RWPE2 (cell line): ENCODE measurements at regions not wholly inside any gene's neighbourhood (a gene's known extent, or its start where the extent isn't known, plus 50 kb on each side); places are given as distances from the start of the nearest gene placed in this dataset.

Source experiments
- ATAC-seq: fragments of 200-7000 bp; cut with Tn5 transposase; 3 replicates; pipeline ENCODE4 v1.9.1; 2021; ENCODE audit warnings: low read depth
- DNase-seq: peaks from one replicate; pipeline ENCODE4 v3.0.0-alpha.2; 2020; ENCODE audit warnings: low spot score
- H3K27ac ChIP-seq: fragments of 450-650 bp; 2 replicates; pipeline ENCODE4 v1.5.1; 2017; ENCODE audit warnings: mild to moderate bottlenecking; ENCODE audit not compliant: poor library complexity, severe bottlenecking
- H3K27me3 ChIP-seq: fragments of 250-450 bp; sonication (Bioruptor Pico); 2 replicates; pipeline ENCODE4 v1.5.1; 2021; ENCODE audit warnings: mild to moderate bottlenecking, moderate library complexity; ENCODE audit not compliant: insufficient read depth, poor library complexity, severe bottlenecking
- H3K36me3 ChIP-seq: fragments of 250-450 bp; sonication (Bioruptor Pico); 2 replicates; pipeline ENCODE4 v1.5.1; 2020; ENCODE audit warnings: low read depth, mild to moderate bottlenecking, moderate library complexity
- H3K4me1 ChIP-seq: fragments of 250-450 bp; sonication (Bioruptor Pico); 2 replicates; pipeline ENCODE4 v1.5.1; 2021; ENCODE audit warnings: mild to moderate bottlenecking, moderate library complexity; ENCODE audit not compliant: insufficient read depth, poor library complexity, severe bottlenecking
- H3K4me3 ChIP-seq: fragments of 250-450 bp; sonication (Bioruptor Pico); 2 replicates; pipeline ENCODE4 v1.5.1; 2021; ENCODE audit warnings: mild to moderate bottlenecking, moderate library complexity; ENCODE audit not compliant: severe bottlenecking
- H3K9me3 ChIP-seq: fragments of 250-450 bp; sonication (Bioruptor Pico); 2 replicates; pipeline ENCODE4 v1.5.1; 2021; ENCODE audit warnings: mild to moderate bottlenecking, moderate library complexity; ENCODE audit not compliant: severe bottlenecking
- TF ChIP-seq, protein P1 (sequence below): fragments of 450-650 bp; IDR thresholded peaks from one replicate; pipeline ENCODE4 v1.5.1; 2017; ENCODE audit warnings: mild to moderate bottlenecking, moderate library complexity; ENCODE audit not compliant: poor library complexity, severe bottlenecking

DNA sequence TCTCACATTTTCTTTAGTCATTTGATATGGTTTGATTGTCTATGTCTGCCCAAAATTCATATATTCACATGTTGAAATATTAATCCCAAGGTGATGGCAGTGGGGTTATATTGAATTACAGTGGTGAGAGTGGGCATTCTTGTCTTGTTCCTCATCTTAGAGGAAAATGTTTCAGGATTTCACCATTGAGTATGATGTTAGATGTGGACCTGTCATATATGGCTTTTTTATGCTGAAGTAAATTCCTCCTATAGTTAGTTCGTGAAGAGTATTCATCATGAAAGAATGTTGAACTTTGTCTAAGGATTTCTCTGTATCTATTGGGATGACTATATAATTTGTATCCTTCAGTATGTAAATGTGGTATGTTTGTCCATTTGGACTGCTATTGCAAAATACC lies 512.3 kb upstream of the EPHA5 start:
- no peaks in the 10 kb centered on the region for H3K9me3 ChIP-seq
- DNase-seq = no peak
- TF ChIP-seq, protein P1, sequence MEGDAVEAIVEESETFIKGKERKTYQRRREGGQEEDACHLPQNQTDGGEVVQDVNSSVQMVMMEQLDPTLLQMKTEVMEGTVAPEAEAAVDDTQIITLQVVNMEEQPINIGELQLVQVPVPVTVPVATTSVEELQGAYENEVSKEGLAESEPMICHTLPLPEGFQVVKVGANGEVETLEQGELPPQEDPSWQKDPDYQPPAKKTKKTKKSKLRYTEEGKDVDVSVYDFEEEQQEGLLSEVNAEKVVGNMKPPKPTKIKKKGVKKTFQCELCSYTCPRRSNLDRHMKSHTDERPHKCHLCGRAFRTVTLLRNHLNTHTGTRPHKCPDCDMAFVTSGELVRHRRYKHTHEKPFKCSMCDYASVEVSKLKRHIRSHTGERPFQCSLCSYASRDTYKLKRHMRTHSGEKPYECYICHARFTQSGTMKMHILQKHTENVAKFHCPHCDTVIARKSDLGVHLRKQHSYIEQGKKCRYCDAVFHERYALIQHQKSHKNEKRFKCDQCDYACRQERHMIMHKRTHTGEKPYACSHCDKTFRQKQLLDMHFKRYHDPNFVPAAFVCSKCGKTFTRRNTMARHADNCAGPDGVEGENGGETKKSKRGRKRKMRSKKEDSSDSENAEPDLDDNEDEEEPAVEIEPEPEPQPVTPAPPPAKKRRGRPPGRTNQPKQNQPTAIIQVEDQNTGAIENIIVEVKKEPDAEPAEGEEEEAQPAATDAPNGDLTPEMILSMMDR = no peak

DNA sequence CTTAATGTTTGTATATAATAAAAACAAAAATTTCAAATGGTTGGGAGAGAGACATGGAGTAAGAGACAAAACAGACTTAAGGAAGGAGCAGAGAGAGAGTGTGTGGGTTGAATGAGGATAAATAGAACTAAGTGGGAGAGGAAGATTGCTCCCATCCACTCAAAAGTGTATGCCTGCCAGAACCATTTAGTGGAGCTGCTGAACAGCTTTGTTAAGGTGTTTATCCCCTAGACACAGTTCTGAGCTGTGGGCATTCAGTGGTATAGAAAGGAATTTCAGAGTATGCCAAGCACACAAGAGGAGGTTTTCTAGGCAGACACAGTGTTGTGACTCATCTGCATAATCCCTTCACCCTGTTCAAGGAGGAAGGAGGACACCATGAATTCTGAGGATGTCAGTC lies 508.6 kb upstream of the EPHA5 start:
- no peaks in the 10 kb centered on the region for H3K4me1 ChIP-seq
- ATAC-seq = peak; percentile 75; the same call in 1 of the 3 replicates
- no peaks in the 10 kb centered on the region for H3K9me3 ChIP-seq
- no peaks in the 10 kb centered on the region; the same call in 1 of the 2 replicates for H3K36me3 ChIP-seq
- TF ChIP-seq, protein P1 = no peak
- no peak overlapping the region for H3K27ac ChIP-seq
- H3K4me3 ChIP-seq = no peak overlapping the region
- DNase-seq = no peak
- H3K27me3 ChIP-seq = no peaks in the 10 kb centered on the region

More for the DNA sequence above, 512.3 kb upstream of the EPHA5 start:
- Histone ChIP-seq H3K27ac (no peak overlapping the region), H3K4me3 (no peak overlapping the region), H3K4me1 (no peaks in the 10 kb centered on the region), H3K36me3 (no peaks in the 10 kb centered on the region), H3K27me3 (no peaks in the 10 kb centered on the region)
- ATAC-seq = no peak

DNA sequence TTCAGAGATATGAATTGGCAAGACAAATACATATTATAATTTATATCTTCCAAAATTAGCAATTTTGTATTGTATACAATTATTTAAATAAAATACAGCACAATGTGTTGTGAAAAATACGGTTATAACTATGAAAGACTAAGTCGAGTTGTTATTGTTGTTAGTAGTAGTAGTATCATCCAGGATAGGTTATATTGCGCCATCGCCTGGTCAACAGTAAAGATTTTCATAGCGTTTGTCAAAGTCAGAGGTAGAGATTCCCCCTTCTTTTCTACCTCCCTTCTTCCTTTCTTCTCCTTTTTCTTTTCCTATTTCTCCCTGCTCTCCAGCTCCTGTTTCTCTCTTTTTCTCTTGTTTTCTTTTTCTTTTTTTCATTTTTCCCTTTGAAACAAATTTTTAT lies 499.1 kb upstream of the EPHA5 start:
- no peak for DNase-seq
- Histone ChIP-seq H3K9me3 (no peaks in the 10 kb centered on the region), H3K4me1 (no peaks in the 10 kb centered on the region), H3K36me3 (no peaks in the 10 kb centered on the region), H3K27me3 (no peaks in the 10 kb centered on the region), H3K27ac (no peak overlapping the region), H3K4me3 (no peak overlapping the region)
- TF ChIP-seq, protein P1 = peak; percentile 33
- no peak for ATAC-seq

DNA sequence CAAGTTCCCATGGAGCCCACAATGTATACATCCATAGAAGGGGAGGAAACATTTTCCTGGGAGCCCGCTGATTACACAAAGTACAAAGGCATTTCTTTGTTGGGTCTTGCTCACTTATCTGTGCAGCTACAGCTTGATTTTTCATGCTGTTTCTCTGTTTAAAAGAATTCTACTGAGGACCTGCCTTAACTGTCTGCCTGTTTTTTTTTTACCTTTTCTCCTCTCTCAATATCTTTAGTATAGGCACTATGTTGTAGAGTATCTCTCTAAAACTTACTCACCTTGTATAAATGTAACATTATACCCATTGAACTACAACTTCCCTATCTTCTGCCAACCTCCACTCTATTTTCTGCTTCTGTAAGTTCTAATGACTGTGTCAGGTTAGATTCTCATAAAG lies 494.6 kb upstream of the EPHA5 start:
- DNase-seq (no peak), ATAC-seq (no peak)
- TF ChIP-seq, protein P1 = no peak
- Histone ChIP-seq H3K27ac (no peak overlapping the region), H3K27me3 (no peaks in the 10 kb centered on the region), H3K36me3 (no peaks in the 10 kb centered on the region), H3K4me1 (no peaks in the 10 kb centered on the region), H3K9me3 (no peaks in the 10 kb centered on the region), H3K4me3 (no peak overlapping the region)

DNA sequence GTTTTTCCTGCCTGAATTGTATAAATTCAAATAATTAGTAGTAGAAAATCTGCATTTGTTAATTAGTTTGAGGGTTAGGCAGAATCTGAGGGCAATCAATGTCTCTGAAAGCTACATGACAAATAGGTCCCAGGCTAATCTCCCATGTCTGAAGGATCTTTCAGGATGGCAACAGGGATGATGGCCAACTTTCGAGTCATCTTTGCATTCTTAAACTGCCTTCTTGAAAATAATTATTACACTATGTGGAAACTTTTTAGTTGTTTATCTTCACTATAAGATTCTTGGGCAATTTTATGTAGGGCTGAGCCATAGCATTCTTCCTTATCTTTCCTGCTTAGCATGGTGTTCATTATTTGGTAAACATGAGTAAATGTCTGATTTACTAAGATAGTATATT lies 490.3 kb upstream of the EPHA5 start:
- H3K9me3 ChIP-seq = no peaks in the 10 kb centered on the region
- no peaks in the 10 kb centered on the region for H3K36me3 ChIP-seq
- DNase-seq (no peak), ATAC-seq (no peak)
- H3K27ac ChIP-seq = no peak overlapping the region
- TF ChIP-seq, protein P1 = no peak
- H3K4me1 ChIP-seq = no peaks in the 10 kb centered on the region
- no peaks in the 10 kb centered on the region for H3K27me3 ChIP-seq
- H3K4me3 ChIP-seq = no peak overlapping the region
